SU-DHL-6 (cell line): ENCODE measurements at regions not wholly inside any gene's neighbourhood (a gene's known extent, or its start where the extent isn't known, plus 50 kb on each side); places are given as distances from the start of the nearest gene placed in this dataset.

Source experiments
- CTCF ChIP-seq: fragments of 200-600 bp; sonication (generic); IDR thresholded peaks from one replicate; pipeline ENCODE4 v1.5.1; 2017; ENCODE audit warnings: antibody characterized with exemption, mild to moderate bottlenecking, low read length, moderate library complexity; ENCODE audit not compliant: insufficient read depth, poor library complexity, severe bottlenecking
- EZH2phosphoT487 ChIP-seq: fragments of 200-600 bp; sonication (generic), shearing (Covaris generic); conservative IDR thresholded peaks from 2 replicates; pipeline ENCODE4 v1.6.1; 2018; ENCODE audit warnings: mild to moderate bottlenecking, antibody characterized with exemption, low read length, moderate library complexity, mixed read lengths

GRCh38 chr5:30781643-30782042, 411.8 kb upstream of the CDH6 start:
- TF ChIP-seq CTCF (no peak), EZH2phosphoT487 (no peak)
